H1 (cell line): ENCODE measurements at regions not wholly inside any gene's neighbourhood (a gene's known extent, or its start where the extent isn't known, plus 50 kb on each side); places are given as distances from the start of the nearest gene placed in this dataset.

Experiments
- CTCF ChIA-PET: fragments of 300-600 bp; sonication (Branson Sonifier 250); formaldehyde crosslinking; loops from one replicate; lab custom pipeline; 2021; ENCODE audit not compliant: partially characterized antibody; lab: Charles Lee
- POLR2A ChIA-PET: fragments of 300-600 bp; sonication (Branson Sonifier 250); formaldehyde crosslinking; loops from one replicate; lab custom pipeline; 2021; ENCODE audit warnings: inconsistent platforms; ENCODE audit not compliant: partially characterized antibody; lab: Charles Lee
- DNase-seq, 2 experiments: peaks; one replicate each; pipeline versions ENCODE4 v3.0.0 to v3.0.0-alpha.2; 2010 to 2022; ENCODE audit warnings: low spot score in 2 of 2, low read depth in 1 of 2, mixed read lengths in 1 of 2
- FAIRE-seq: peaks from 2 replicates; lab custom pipeline; 2011; peaks lifted over from hg19 to GRCh38; lab: Jason Lieb, UNC
- H2AFZ ChIP-seq: 2 replicates; pipeline ENCODE4 v1.8.1; 2012; ENCODE audit warnings: low read length, inconsistent platforms
- H2AK5ac ChIP-seq: 2 replicates; pipeline ENCODE4 v1.6.1; 2013; ENCODE audit warnings: low read depth, low read length
- H2BK120ac ChIP-seq: replicated peaks from 2 replicates; pipeline ENCODE3; 2013; ENCODE audit warnings: low read depth, low read length, inconsistent platforms
- H2BK12ac ChIP-seq: 2 replicates; pipeline ENCODE4 v1.6.1; 2013; ENCODE audit warnings: low read depth, low read length
- H2BK15ac ChIP-seq: 2 replicates; pipeline ENCODE4 v1.6.1; 2013; ENCODE audit warnings: low read length
- H2BK20ac ChIP-seq: 2 replicates; pipeline ENCODE4 v1.6.1; 2013; ENCODE audit warnings: low read length
- H2BK5ac ChIP-seq: 2 replicates; pipeline ENCODE4 v1.6.1; 2013; ENCODE audit warnings: low read depth, low read length
- H3K14ac ChIP-seq: 2 replicates; pipeline ENCODE4 v1.6.1; 2013; ENCODE audit warnings: inconsistent platforms; ENCODE audit not compliant: insufficient read length
- H3K18ac ChIP-seq: 2 replicates; pipeline ENCODE4 v1.6.1; 2013; ENCODE audit warnings: low read length; ENCODE audit errors: extremely low read depth
- H3K23ac ChIP-seq: 2 replicates; pipeline ENCODE4 v1.6.1; 2013; ENCODE audit warnings: inconsistent platforms; ENCODE audit not compliant: insufficient read length
- H3K23me2 ChIP-seq: 2 replicates; pipeline ENCODE4 v1.6.1; 2013; ENCODE audit warnings: low read depth, low read length
- H3K27ac ChIP-seq: 2 replicates; pipeline ENCODE4 v1.6.1; 2011; ENCODE audit warnings: low read depth, low read length, inconsistent platforms
- H3K27me3 ChIP-seq, 4 experiments: replicated peaks in 1 of 4; 1 replicate in 1 of 4; 2 replicates in 3 of 4; pipeline versions ENCODE4 v1.6.1 to v1.8.1; 2011 to 2013; ENCODE audit warnings: low read length in 3 of 4, mild to moderate bottlenecking in 3 of 4, inconsistent platforms in 2 of 4, mixed read lengths in 2 of 4, moderate library complexity in 1 of 4; ENCODE audit not compliant: control insufficient read depth in 3 of 4, insufficient read depth in 3 of 4; ENCODE audit errors: extremely low read depth in 1 of 4
- H3K36me3 ChIP-seq, 4 experiments: 2 replicates each; pipeline versions ENCODE4 v1.6.1 to v1.8.1; 2011 to 2013; ENCODE audit warnings: mild to moderate bottlenecking in 4 of 4, low read length in 3 of 4, moderate library complexity in 2 of 4, control low read depth in 1 of 4, inconsistent platforms in 1 of 4; ENCODE audit not compliant: insufficient read depth in 4 of 4, control insufficient read depth in 2 of 4
- H3K4ac ChIP-seq: replicated peaks from 2 replicates; pipeline ENCODE3; 2013; ENCODE audit warnings: low read length, low read depth, mixed read lengths, inconsistent platforms; ENCODE audit not compliant: insufficient read length
- H3K4me1 ChIP-seq, 4 experiments: replicated peaks in 1 of 4; 1 replicate in 1 of 4; 2 replicates in 3 of 4; pipeline versions ENCODE4 v1.6.1 to v1.8.1; 2011 to 2013; ENCODE audit warnings: low read length in 3 of 4, inconsistent platforms in 2 of 4, mixed read lengths in 1 of 4; ENCODE audit not compliant: insufficient read depth in 4 of 4, control insufficient read depth in 3 of 4
- H3K4me2 ChIP-seq, 2 experiments: 2 replicates each; pipeline versions ENCODE4 v1.6.1 to v1.8.1; 2011 to 2013; ENCODE audit warnings: low read depth in 2 of 2, low read length in 2 of 2, control low read depth in 1 of 2, inconsistent platforms in 1 of 2, mild to moderate bottlenecking in 1 of 2; ENCODE audit not compliant: insufficient read depth in 1 of 2
- H3K4me3 ChIP-seq, 4 experiments: fragments of 200-600, 300-600 bp in 1 of 4; sonication (generic), shearing (Covaris generic), sonication (Bioruptor Twin) in 1 of 4; 2 replicates each; pipeline versions ENCODE4 v1.5.1 to v1.8.1; 2011 to 2016; ENCODE audit warnings: low read length in 4 of 4, low read depth in 3 of 4, control low read depth in 2 of 4, inconsistent platforms in 2 of 4, mild to moderate bottlenecking in 2 of 4, mixed read lengths in 1 of 4, moderate library complexity in 1 of 4; ENCODE audit not compliant: insufficient read depth in 2 of 4; ENCODE audit errors: extremely low read depth in 1 of 4
- H3K56ac ChIP-seq: replicated peaks from 2 replicates; pipeline ENCODE3; 2013; ENCODE audit warnings: low read depth, mild to moderate bottlenecking, mixed read lengths, low read length, inconsistent platforms; ENCODE audit not compliant: insufficient read length
- H3K79me1 ChIP-seq: 2 replicates; pipeline ENCODE4 v1.6.1; 2013; ENCODE audit warnings: low read depth, low read length, control low read depth
- H3K79me2 ChIP-seq, 2 experiments: 2 replicates each; pipeline versions ENCODE4 v1.6.1 to v1.8.1; 2012 to 2013; ENCODE audit warnings: low read length in 2 of 2, mild to moderate bottlenecking in 2 of 2, inconsistent platforms in 1 of 2; ENCODE audit not compliant: insufficient read depth in 2 of 2, control insufficient read depth in 1 of 2
- H3K9ac ChIP-seq, 4 experiments: replicated peaks in 1 of 4; 1 replicate in 1 of 4; 2 replicates in 3 of 4; pipeline versions ENCODE4 v1.6.1 to v1.8.1; 2011 to 2013; ENCODE audit warnings: low read depth in 3 of 4, low read length in 3 of 4, control low read depth in 2 of 4, mild to moderate bottlenecking in 2 of 4, moderate library complexity in 2 of 4, inconsistent platforms in 1 of 4; ENCODE audit errors: extremely low read depth in 1 of 4
- H3K9me3 ChIP-seq, 2 experiments: 2 replicates each; pipeline versions ENCODE4 v1.6.1 to v1.8.1; 2012 to 2013; ENCODE audit warnings: mild to moderate bottlenecking in 2 of 2, moderate library complexity in 2 of 2, control low read depth in 1 of 2, inconsistent platforms in 1 of 2, low read depth in 1 of 2, low read length in 1 of 2, mixed read lengths in 1 of 2; ENCODE audit not compliant: insufficient read depth in 2 of 2
- H4K20me1 ChIP-seq, 2 experiments: replicated peaks in 1 of 2; 2 replicates each; pipeline versions ENCODE3 to v1.8.1; 2011 to 2013; ENCODE audit warnings: inconsistent platforms in 2 of 2, low read length in 2 of 2, mild to moderate bottlenecking in 1 of 2; ENCODE audit not compliant: insufficient read depth in 2 of 2, control insufficient read depth in 1 of 2
- H4K5ac ChIP-seq: 2 replicates; pipeline ENCODE4 v1.6.1; 2013; ENCODE audit warnings: low read length, low read depth, mixed read lengths, inconsistent platforms; ENCODE audit not compliant: insufficient read length
- H4K8ac ChIP-seq: 2 replicates; pipeline ENCODE4 v1.8.0; 2013; ENCODE audit warnings: mild to moderate bottlenecking, moderate library complexity, low read length, inconsistent platforms; ENCODE audit not compliant: insufficient read depth; ENCODE audit errors: extremely low read depth
- H4K91ac ChIP-seq: replicated peaks from 2 replicates; pipeline ENCODE3; 2013; ENCODE audit warnings: low read length, mixed read lengths, inconsistent platforms; ENCODE audit not compliant: insufficient read length
- EZH2 ChIP-seq: fragments of 200-600 bp; sonication (generic); IDR thresholded peaks from 2 replicates; pipeline ENCODE4 v1.7.1; 2012; ENCODE audit warnings: low read depth, mild to moderate bottlenecking, moderate library complexity, low read length, inconsistent platforms; ENCODE audit not compliant: severe bottlenecking
- MAX ChIP-seq: IDR thresholded peaks from 2 replicates; pipeline ENCODE4 v1.6.1; 2012; ENCODE audit warnings: inconsistent platforms
- TAF1 ChIP-seq: IDR thresholded peaks from 2 replicates; pipeline ENCODE4 v1.6.1; 2011; ENCODE audit warnings: mild to moderate bottlenecking, low read depth, low read length
- WGBS, 2 experiments: shearing (Covaris generic) in 1 of 2; methylation state at CpG; one replicate each; pipeline versions ENCODE4 v1.1.6 to v1.1.7; 2013 to 2015; ENCODE audit warnings: low lambda C conversion rate in 2 of 2, mixed read lengths in 2 of 2, inconsistent platforms in 1 of 2, low coverage in 1 of 2, missing lambda C conversion rate in 1 of 2; ENCODE audit not compliant: insufficient replicate concordance in 2 of 2, insufficient coverage in 1 of 2, insufficient read length in 1 of 2; ENCODE audit errors: extremely low coverage in 1 of 2, missing lambda C conversion rate in 1 of 2; 5-methylcytosine and 5-hydroxymethylcytosine counted together

DNA sequence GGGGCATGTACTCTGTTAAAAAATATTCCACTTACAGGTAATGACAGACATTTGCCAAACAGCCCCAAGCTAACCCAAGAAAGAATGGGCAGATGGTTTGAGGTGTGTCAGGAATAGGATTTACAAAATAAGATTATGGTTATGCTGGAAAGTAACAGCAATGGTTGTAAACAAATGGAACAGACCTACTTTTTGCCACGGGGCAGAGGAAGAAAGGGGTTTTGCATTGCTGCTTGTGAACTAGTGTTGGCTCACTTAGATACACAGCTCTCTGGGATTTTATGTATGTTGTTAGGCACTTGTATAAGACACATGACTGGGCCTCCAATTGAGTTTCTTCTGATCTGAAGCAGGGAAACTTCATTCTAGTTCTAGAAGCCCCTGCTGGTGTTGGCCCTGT is 191.5 kb upstream of the GDNF start:
- POLR2A ChIA-PET = no interaction called here
- FAIRE-seq = no peak
- no peak overlapping the region for H4K5ac ChIP-seq
- no peak for TF ChIP-seq TAF1
- no peak for TF ChIP-seq MAX
- TF ChIP-seq EZH2 = no peak

More for the DNA sequence above, 191.5 kb upstream of the GDNF start:
- H2AFZ ChIP-seq = no peak overlapping the region
- H4K91ac ChIP-seq = no peak overlapping the region
- no peak overlapping the region for H2BK12ac ChIP-seq
- H3K79me1 ChIP-seq = no peaks in the 10 kb centered on the region
- no peak for DNase-seq
- H3K23ac ChIP-seq = no peak overlapping the region
- H2BK120ac ChIP-seq = no peak overlapping the region
- no peak overlapping the region for H2BK15ac ChIP-seq
- H3K56ac ChIP-seq = no peak overlapping the region
- peaks cover 5% of the 10 kb centered on the region in 2 experiments; a peak in 2 of 4 replicates for H3K9me3 ChIP-seq
- no peak overlapping the region for H2AK5ac ChIP-seq
- H4K8ac ChIP-seq = no peak overlapping the region
- CTCF ChIA-PET = interaction anchor here (0.6 kb wide), 1 partner anchor 410 kb away, joined by 3 read pairs; no protein-coding TSS in a partner anchor
- H3K36me3 ChIP-seq = no peaks in the 10 kb centered on the region
- no peak overlapping the region for H3K4me3 ChIP-seq
- no peak overlapping the region for H3K14ac ChIP-seq
- H3K9ac ChIP-seq = no peak overlapping the region
- H2BK5ac ChIP-seq = no peak overlapping the region
- H3K27me3 ChIP-seq = no peaks in the 10 kb centered on the region
- no peaks in the 10 kb centered on the region for H4K20me1 ChIP-seq
- no peak overlapping the region for H2BK20ac ChIP-seq
- H3K79me2 ChIP-seq = no peaks in the 10 kb centered on the region
- H3K4me2 ChIP-seq = no peak overlapping the region
- H3K4ac ChIP-seq = no peak overlapping the region
- H3K27ac ChIP-seq = no peak overlapping the region
- H3K18ac ChIP-seq = no peak overlapping the region
- no peaks in the 10 kb centered on the region for H3K23me2 ChIP-seq
- H3K4me1 ChIP-seq = no peaks in the 10 kb centered on the region
- 94% methylated on average over 1 of the region's 1 CpG; no CpG with 5 or more reads in 1 of the 2 experiments for WGBS, 2 experiments
